ENCODE measurements at regions not wholly inside any gene's neighbourhood (a gene's known extent, or its start where the extent isn't known, plus 50 kb on each side); places are given as distances from the start of the nearest gene placed in this dataset.

DNA sequence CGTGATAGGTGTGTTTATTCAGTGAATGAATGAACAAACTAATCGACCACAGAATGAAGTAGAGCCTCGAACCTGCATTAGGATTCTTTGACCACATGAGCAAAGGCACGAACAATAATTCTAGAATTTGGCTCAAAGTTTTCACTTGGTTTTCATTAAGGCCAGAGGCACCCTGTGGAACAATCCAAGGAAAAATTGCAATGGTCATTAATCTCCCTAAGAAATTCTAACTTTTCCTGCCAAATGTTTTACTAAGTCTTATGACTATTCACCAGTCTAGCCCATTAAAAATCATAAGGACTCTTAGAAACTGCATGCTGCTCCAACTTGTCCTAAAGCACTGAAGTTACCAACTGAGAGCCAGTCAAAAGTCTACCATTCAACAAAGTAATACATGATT, 271.7 kb downstream of the EFNB2 start:
- H3K27me3 ChIP-seq (ENCODE audit: control insufficient read depth in 3 of 3, insufficient read depth in 3 of 3, low read depth in 1 of 3, low read length in 3 of 3), result no peaks in the 10 kb centered on the region

GRCh38 chr13:106262886-106263285, 272.6 kb downstream of the EFNB2 start:
- WGBS, 2 donors (ENCODE audit: extremely low coverage in 2 of 2, insufficient read length in 2 of 2, insufficient replicate concordance in 1 of 2), result no CpG with 5 or more reads among the region's 8 CpGs
- Histone ChIP-seq H2AK5ac (ENCODE audit: low read depth, low read length) (no peak overlapping the region), H3K36me3 (replicated peaks in 1 of 2; ENCODE audit: control insufficient read depth in 2 of 2, insufficient read depth in 2 of 2, low read length in 2 of 2) (no peaks in the 10 kb centered on the region), H3K4me3 (ENCODE audit: low read length in 2 of 2) (no peak overlapping the region), H4K91ac (ENCODE audit: low read depth, low read length, poor library complexity) (no peak overlapping the region), H3K27ac (replicated peaks; ENCODE audit: low read length) (no peak overlapping the region), H2BK15ac (ENCODE audit: low read length) (no peak overlapping the region), H3K23ac (ENCODE audit: low read depth, low read length, poor library complexity) (no peak overlapping the region), H3K14ac (ENCODE audit: low read length) (no peak overlapping the region), H3K4me1 (ENCODE audit: control insufficient read depth in 2 of 2, insufficient read depth in 1 of 2, low read depth in 1 of 2, low read length in 2 of 2) (peaks cover 0 to 3% of the 10 kb centered on the region in 2 donors), H3K9ac (ENCODE audit: low read depth, low read length, poor library complexity) (no peak overlapping the region), H2BK120ac (ENCODE audit: low read depth, low read length) (no peak overlapping the region), H3K27me3 (ENCODE audit: control insufficient read depth in 3 of 3, insufficient read depth in 3 of 3, low read depth in 1 of 3, low read length in 3 of 3) (no peaks in the 10 kb centered on the region), H4K8ac (ENCODE audit: low read depth, low read length) (no peak overlapping the region), H3K18ac (ENCODE audit: low read length) (no peak overlapping the region), H2BK12ac (ENCODE audit: low read length) (no peak overlapping the region), H3K9me3 (replicated peaks in 1 of 2; ENCODE audit: control insufficient read depth in 2 of 2, insufficient read depth in 1 of 2, low read depth in 1 of 2, low read length in 2 of 2) (peaks cover 3 to 19% of the 10 kb centered on the region in 2 donors), H2BK5ac (ENCODE audit: low read length) (no peak overlapping the region), H3K79me1 (ENCODE audit: low read depth, low read length) (no peaks in the 10 kb centered on the region), H2AFZ (ENCODE audit: low read length) (no peak overlapping the region), H3K4ac (ENCODE audit: low read length) (no peak overlapping the region), H3K4me2 (ENCODE audit: insufficient read depth, low read length, poor library complexity, severe bottlenecking) (no peak overlapping the region)
- no peak for DNase-seq (ENCODE audit: low spot score)

More for the DNA sequence above, 271.7 kb downstream of the EFNB2 start:
- Histone ChIP-seq H3K14ac (ENCODE audit: low read length) (no peak overlapping the region), H3K36me3 (replicated peaks in 1 of 2; ENCODE audit: control insufficient read depth in 2 of 2, insufficient read depth in 2 of 2, low read length in 2 of 2) (no peaks in the 10 kb centered on the region), H2BK120ac (ENCODE audit: low read depth, low read length) (no peak overlapping the region), H3K4me2 (ENCODE audit: insufficient read depth, low read length, poor library complexity, severe bottlenecking) (no peak overlapping the region), H3K4me3 (ENCODE audit: low read length in 2 of 2) (no peak overlapping the region), H3K9me3 (replicated peaks in 1 of 2; ENCODE audit: control insufficient read depth in 2 of 2, insufficient read depth in 1 of 2, low read depth in 1 of 2, low read length in 2 of 2) (peaks cover 3 to 16% of the 10 kb centered on the region in 2 donors), H3K9ac (ENCODE audit: low read depth, low read length, poor library complexity) (no peak overlapping the region), H4K8ac (ENCODE audit: low read depth, low read length) (no peak overlapping the region), H3K79me1 (ENCODE audit: low read depth, low read length) (no peaks in the 10 kb centered on the region), H3K4me1 (ENCODE audit: control insufficient read depth in 2 of 2, insufficient read depth in 1 of 2, low read depth in 1 of 2, low read length in 2 of 2) (peaks cover 0 to 3% of the 10 kb centered on the region in 2 donors), H3K4ac (ENCODE audit: low read length) (no peak overlapping the region), H2AFZ (ENCODE audit: low read length) (no peak overlapping the region), H2AK5ac (ENCODE audit: low read depth, low read length) (no peak overlapping the region), H3K23ac (ENCODE audit: low read depth, low read length, poor library complexity) (no peak overlapping the region), H3K27ac (replicated peaks; ENCODE audit: low read length) (no peak overlapping the region), H4K91ac (ENCODE audit: low read depth, low read length, poor library complexity) (no peak overlapping the region), H3K18ac (ENCODE audit: low read length) (no peak overlapping the region), H2BK15ac (ENCODE audit: low read length) (no peak overlapping the region), H2BK5ac (ENCODE audit: low read length) (no peak overlapping the region), H2BK12ac (ENCODE audit: low read length) (no peak overlapping the region)
- DNase-seq (ENCODE audit: low spot score), result no peak
- WGBS, 2 donors (ENCODE audit: extremely low coverage in 2 of 2, insufficient read length in 2 of 2, insufficient replicate concordance in 1 of 2), result no CpG with 5 or more reads among the region's 4 CpGs

GRCh38 chr13:106261450-106261849, 274.0 kb downstream of the EFNB2 start:
- H3K4me2 ChIP-seq (ENCODE audit: insufficient read depth, low read length, poor library complexity, severe bottlenecking), result no peak overlapping the region
- H3K14ac ChIP-seq (ENCODE audit: low read length), result no peak overlapping the region

GRCh38 chr13:106260352-106260751, 275.1 kb downstream of the EFNB2 start:
- Histone ChIP-seq H3K4me2 (ENCODE audit: insufficient read depth, low read length, poor library complexity, severe bottlenecking) (no peak overlapping the region), H3K79me1 (ENCODE audit: low read depth, low read length) (no peaks in the 10 kb centered on the region), H3K4ac (ENCODE audit: low read length) (no peak overlapping the region), H2BK12ac (ENCODE audit: low read length) (no peak overlapping the region), H3K9me3 (replicated peaks in 1 of 2; ENCODE audit: control insufficient read depth in 2 of 2, insufficient read depth in 1 of 2, low read depth in 1 of 2, low read length in 2 of 2) (peaks cover 3 to 19% of the 10 kb centered on the region in 2 donors), H4K8ac (ENCODE audit: low read depth, low read length) (no peak overlapping the region), H2BK15ac (ENCODE audit: low read length) (no peak overlapping the region), H3K18ac (ENCODE audit: low read length) (no peak overlapping the region), H3K27me3 (ENCODE audit: control insufficient read depth in 3 of 3, insufficient read depth in 3 of 3, low read depth in 1 of 3, low read length in 3 of 3) (no peaks in the 10 kb centered on the region), H4K91ac (ENCODE audit: low read depth, low read length, poor library complexity) (no peak overlapping the region), H3K4me3 (ENCODE audit: low read length in 2 of 2) (no peak overlapping the region), H3K14ac (ENCODE audit: low read length) (no peak overlapping the region), H2AFZ (ENCODE audit: low read length) (no peak overlapping the region), H3K23ac (ENCODE audit: low read depth, low read length, poor library complexity) (no peak overlapping the region), H2BK120ac (ENCODE audit: low read depth, low read length) (no peak overlapping the region), H2AK5ac (ENCODE audit: low read depth, low read length) (no peak overlapping the region), H3K36me3 (replicated peaks in 1 of 2; ENCODE audit: control insufficient read depth in 2 of 2, insufficient read depth in 2 of 2, low read length in 2 of 2) (no peaks in the 10 kb centered on the region), H3K9ac (ENCODE audit: low read depth, low read length, poor library complexity) (no peak overlapping the region), H3K4me1 (ENCODE audit: control insufficient read depth in 2 of 2, insufficient read depth in 1 of 2, low read depth in 1 of 2, low read length in 2 of 2) (peaks cover 0 to 3% of the 10 kb centered on the region in 2 donors), H3K27ac (replicated peaks; ENCODE audit: low read length) (no peak overlapping the region), H2BK5ac (ENCODE audit: low read length) (no peak overlapping the region)
- no peak for DNase-seq (ENCODE audit: low spot score)
- WGBS, 2 donors (ENCODE audit: extremely low coverage in 2 of 2, insufficient read length in 2 of 2, insufficient replicate concordance in 1 of 2), result no CpG with 5 or more reads among the region's 20 CpGs

More at GRCh38 chr13:106261450-106261849, 274.0 kb downstream of the EFNB2 start:
- no peak overlapping the region for H2AFZ ChIP-seq (ENCODE audit: low read length)
- no peak overlapping the region for H4K91ac ChIP-seq (ENCODE audit: low read depth, low read length, poor library complexity)
- DNase-seq (ENCODE audit: low spot score), result no peak
- H3K36me3 ChIP-seq (replicated peaks in 1 of 2; ENCODE audit: control insufficient read depth in 2 of 2, insufficient read depth in 2 of 2, low read length in 2 of 2), result no peaks in the 10 kb centered on the region
- no peak overlapping the region for H2BK120ac ChIP-seq (ENCODE audit: low read depth, low read length)
- no peak overlapping the region for H3K4ac ChIP-seq (ENCODE audit: low read length)
- H2BK15ac ChIP-seq (ENCODE audit: low read length), result no peak overlapping the region
- H2BK5ac ChIP-seq (ENCODE audit: low read length), result no peak overlapping the region
- no peak overlapping the region for H3K23ac ChIP-seq (ENCODE audit: low read depth, low read length, poor library complexity)
- 100% methylated on average over 1 of the region's 7 CpGs for WGBS, 2 donors (ENCODE audit: extremely low coverage in 2 of 2, insufficient read length in 2 of 2, insufficient replicate concordance in 1 of 2)
- no peak overlapping the region for H2AK5ac ChIP-seq (ENCODE audit: low read depth, low read length)
- H4K8ac ChIP-seq (ENCODE audit: low read depth, low read length), result no peak overlapping the region
- H3K27ac ChIP-seq (replicated peaks; ENCODE audit: low read length), result no peak overlapping the region
- H3K4me1 ChIP-seq (ENCODE audit: control insufficient read depth in 2 of 2, insufficient read depth in 1 of 2, low read depth in 1 of 2, low read length in 2 of 2), result peaks cover 0 to 3% of the 10 kb centered on the region in 2 donors
- H3K4me3 ChIP-seq (ENCODE audit: low read length in 2 of 2), result no peak overlapping the region
- no peak overlapping the region for H2BK12ac ChIP-seq (ENCODE audit: low read length)
- peaks cover 3 to 19% of the 10 kb centered on the region in 2 donors for H3K9me3 ChIP-seq (replicated peaks in 1 of 2; ENCODE audit: control insufficient read depth in 2 of 2, insufficient read depth in 1 of 2, low read depth in 1 of 2, low read length in 2 of 2)
- no peaks in the 10 kb centered on the region for H3K27me3 ChIP-seq (ENCODE audit: control insufficient read depth in 3 of 3, insufficient read depth in 3 of 3, low read depth in 1 of 3, low read length in 3 of 3)
- no peak overlapping the region for H3K18ac ChIP-seq (ENCODE audit: low read length)
- H3K79me1 ChIP-seq (ENCODE audit: low read depth, low read length), result no peaks in the 10 kb centered on the region
- H3K9ac ChIP-seq (ENCODE audit: low read depth, low read length, poor library complexity), result no peak overlapping the region

Data from neuronal stem cell (in vitro differentiated cells).